ENCODE measurements at regions not wholly inside any gene's neighbourhood (a gene's known extent, or its start where the extent isn't known, plus 50 kb on each side); places are given as distances from the start of the nearest gene placed in this dataset.

DNA sequence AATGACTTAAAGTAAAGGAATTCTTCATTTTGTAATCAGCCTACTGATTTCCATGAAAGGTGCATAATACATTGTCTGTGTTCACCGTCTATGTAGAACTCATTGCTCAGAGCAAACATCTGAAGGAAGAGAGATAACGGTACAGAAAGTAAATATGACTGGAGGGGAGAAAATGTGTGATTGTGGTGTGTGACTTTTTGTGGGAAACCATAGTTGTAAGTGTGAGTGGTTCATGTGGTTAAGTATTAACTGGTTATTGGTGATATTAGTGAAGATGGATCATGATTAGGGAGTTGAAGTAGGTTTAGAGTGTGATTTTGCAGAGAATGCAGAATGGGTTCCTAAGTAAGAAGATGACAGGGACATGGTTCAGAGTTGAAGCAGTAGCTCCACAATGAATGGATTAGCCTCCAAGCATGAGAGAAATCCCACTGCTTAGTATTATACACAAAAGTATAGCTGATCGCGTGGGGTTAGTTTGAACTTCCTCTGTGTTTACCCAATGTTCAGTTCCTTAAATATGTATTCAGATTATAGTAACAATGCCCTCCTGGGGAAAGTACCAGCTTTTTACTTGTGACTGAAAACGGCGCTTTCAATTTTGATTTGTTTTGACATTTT is 368.9 kb downstream of the UTRN start:
- H4K5ac ChIP-seq (ENCODE audit: insufficient read length, low read depth, low read length): no peak overlapping the region
- H3K79me2 ChIP-seq (ENCODE audit: control insufficient read depth in 1 of 2, insufficient read depth in 2 of 2, low read length in 2 of 2): 0 out of 4 replicates have a peak, but pooled peaks cover 0 to 5% of the 10 kb centered on the region in 2 experiments
- no peak overlapping the region for H3K18ac ChIP-seq (ENCODE audit: extremely low read depth, low read length)
- no peak overlapping the region for H3K23ac ChIP-seq (ENCODE audit: insufficient read length)
- H3K27me3 ChIP-seq (replicated peaks in 1 of 4; ENCODE audit: control insufficient read depth in 3 of 4, extremely low read depth in 1 of 4, insufficient read depth in 3 of 4, low read length in 3 of 4): no peaks in the 10 kb centered on the region
- no peaks in the 10 kb centered on the region for H3K79me1 ChIP-seq (ENCODE audit: low read depth, low read length)
- H4K8ac ChIP-seq (ENCODE audit: extremely low read depth, insufficient read depth, low read length): no peak overlapping the region
- no peak overlapping the region for H2BK12ac ChIP-seq (ENCODE audit: low read depth, low read length)
- no peak overlapping the region for H2BK5ac ChIP-seq (ENCODE audit: low read depth, low read length)
- ChIA-PET POLR2A (ENCODE audit: partially characterized antibody) (no interaction called here), CTCF (ENCODE audit: partially characterized antibody) (no interaction called here)
- no peak overlapping the region for H3K27ac ChIP-seq (ENCODE audit: low read depth, low read length)
- no peak for FAIRE-seq
- no peak for DNase-seq (ENCODE audit: low read depth in 1 of 2, low spot score in 2 of 2)
- H2AK5ac ChIP-seq (ENCODE audit: low read depth, low read length): no peak overlapping the region
- peaks cover 0 to 3% (median 0%) of the 10 kb centered on the region in 4 experiments; a peak in 1 of 8 replicates for H3K36me3 ChIP-seq (ENCODE audit: control insufficient read depth in 2 of 4, insufficient read depth in 4 of 4, low read length in 3 of 4)
- H3K4me3 ChIP-seq (ENCODE audit: extremely low read depth in 1 of 4, insufficient read depth in 2 of 4, low read depth in 3 of 4, low read length in 4 of 4): no peak overlapping the region
- no peak overlapping the region for H4K91ac ChIP-seq (replicated peaks; ENCODE audit: insufficient read length, low read length)
- peak overlapping the region; percentile 53; the same call in 1 of the 2 replicates for H2BK20ac ChIP-seq (ENCODE audit: low read length)
- no peak overlapping the region for H3K56ac ChIP-seq (replicated peaks; ENCODE audit: insufficient read length, low read depth, low read length)
- no peaks in the 10 kb centered on the region for H3K23me2 ChIP-seq (ENCODE audit: low read depth, low read length)
- no peak overlapping the region for H2BK15ac ChIP-seq (ENCODE audit: low read length)
- peaks cover 3 to 15% (median 12%) of the 10 kb centered on the region in 4 experiments; a peak in 6 of 7 replicates for H3K4me1 ChIP-seq (replicated peaks in 1 of 4; ENCODE audit: control insufficient read depth in 3 of 4, insufficient read depth in 4 of 4, low read length in 3 of 4)
- no peak overlapping the region for H3K14ac ChIP-seq (ENCODE audit: insufficient read length)
- peak overlapping the region; percentile 28 for H2BK120ac ChIP-seq (replicated peaks; ENCODE audit: low read depth, low read length)
- 85% methylated on average over 6 of the region's 6 CpGs; no CpG with 5 or more reads in 1 of the 2 experiments for WGBS, 2 experiments (ENCODE audit: extremely low coverage in 1 of 2, insufficient coverage in 1 of 2, insufficient read length in 1 of 2, insufficient replicate concordance in 2 of 2, low coverage in 1 of 2, low lambda C conversion rate in 2 of 2, missing lambda C conversion rate in 1 of 2)
- H3K9me3 ChIP-seq (ENCODE audit: insufficient read depth in 2 of 2, low read depth in 1 of 2, low read length in 1 of 2): no peaks in the 10 kb centered on the region
- no peak overlapping the region for H3K4ac ChIP-seq (replicated peaks; ENCODE audit: insufficient read length, low read depth, low read length)
- H4K20me1 ChIP-seq (replicated peaks in 1 of 2; ENCODE audit: control insufficient read depth in 1 of 2, insufficient read depth in 2 of 2, low read length in 2 of 2): no peaks in the 10 kb centered on the region
- H2AFZ ChIP-seq (ENCODE audit: low read length): no peak overlapping the region
- no peak overlapping the region for H3K9ac ChIP-seq (replicated peaks in 1 of 4; ENCODE audit: extremely low read depth in 1 of 4, low read depth in 3 of 4, low read length in 3 of 4)
- no peak overlapping the region for H3K4me2 ChIP-seq (ENCODE audit: insufficient read depth in 1 of 2, low read depth in 2 of 2, low read length in 2 of 2)
- no peak for TF ChIP-seq RBBP5 (IDR thresholded peaks at IDR 0.05; ENCODE audit: borderline replicate concordance, low read depth, low read length)
- TF ChIP-seq NANOG (IDR thresholded peaks at IDR 0.05; ENCODE audit: insufficient read depth, low read depth, low read length, poor library complexity, severe bottlenecking): no peak
- TF ChIP-seq EGR1 (IDR thresholded peaks at IDR 0.05; ENCODE audit: borderline replicate concordance, low read depth, low read length): no peak
- no peak for TF ChIP-seq RAD21 (IDR thresholded peaks at IDR 0.05 in 1 of 2, conservative IDR thresholded peaks at IDR 0.05 in 1 of 2; ENCODE audit: low read depth in 2 of 2, low read length in 2 of 2)
- TF ChIP-seq POLR2AphosphoS5 (IDR thresholded peaks at IDR 0.05; ENCODE audit: low read depth, low read length): no peak
- TF ChIP-seq, protein P1, sequence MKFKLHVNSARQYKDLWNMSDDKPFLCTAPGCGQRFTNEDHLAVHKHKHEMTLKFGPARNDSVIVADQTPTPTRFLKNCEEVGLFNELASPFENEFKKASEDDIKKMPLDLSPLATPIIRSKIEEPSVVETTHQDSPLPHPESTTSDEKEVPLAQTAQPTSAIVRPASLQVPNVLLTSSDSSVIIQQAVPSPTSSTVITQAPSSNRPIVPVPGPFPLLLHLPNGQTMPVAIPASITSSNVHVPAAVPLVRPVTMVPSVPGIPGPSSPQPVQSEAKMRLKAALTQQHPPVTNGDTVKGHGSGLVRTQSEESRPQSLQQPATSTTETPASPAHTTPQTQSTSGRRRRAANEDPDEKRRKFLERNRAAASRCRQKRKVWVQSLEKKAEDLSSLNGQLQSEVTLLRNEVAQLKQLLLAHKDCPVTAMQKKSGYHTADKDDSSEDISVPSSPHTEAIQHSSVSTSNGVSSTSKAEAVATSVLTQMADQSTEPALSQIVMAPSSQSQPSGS (IDR thresholded peaks at IDR 0.05; ENCODE audit: low read length): no peak
- no peak for TF ChIP-seq MAX (IDR thresholded peaks at IDR 0.05)
- TF ChIP-seq RNF2 (IDR thresholded peaks at IDR 0.05; ENCODE audit: borderline replicate concordance, low read depth, low read length, missing control alignments, poor library complexity, severe bottlenecking): no peak
- TF ChIP-seq POLR2A (IDR thresholded peaks at IDR 0.05; ENCODE audit: control extremely low read depth in 1 of 2, low read depth in 2 of 2, low read length in 2 of 2): no peak
- no peak for TF ChIP-seq SP2 (IDR thresholded peaks at IDR 0.05; ENCODE audit: low read length)
- TF ChIP-seq SAP30 (IDR thresholded peaks at IDR 0.05; ENCODE audit: insufficient read depth, insufficient replicate concordance, low read length): no peak

Measured in H1 (cell line).